ENCODE measurements at regions not wholly inside any gene's neighbourhood (a gene's known extent, or its start where the extent isn't known, plus 50 kb on each side); places are given as distances from the start of the nearest gene placed in this dataset.

GRCh38 chr9:108565651-108566378 lies 290.0 kb downstream of the ACTL7B start:
- in situ Hi-C loops (cut with HindIII; ENCODE audit: low sequenced_read_pairs) = no loop called here

GRCh38 chr9:108562176-108562575 lies 293.6 kb downstream of the ACTL7B start:
- in situ Hi-C loops (cut with HindIII; ENCODE audit: low sequenced_read_pairs) = no loop called here

GRCh38 chr9:108559432-108559831 lies 296.4 kb downstream of the ACTL7B start:
- in situ Hi-C loops (cut with HindIII; ENCODE audit: low sequenced_read_pairs) = no loop called here

- in situ Hi-C loops (cut with HindIII; ENCODE audit: low sequenced_read_pairs) = no loop called here
These were observed 301.0 kb downstream of the ACTL7B start for GRCh38 chr9:108554831-108555230.

GRCh38 chr9:108553111-108553635 lies 302.6 kb downstream of the ACTL7B start:
- in situ Hi-C loops (cut with HindIII; ENCODE audit: low sequenced_read_pairs) = no loop called here

GRCh38 chr9:108552459-108553040 lies 303.2 kb downstream of the ACTL7B start:
- in situ Hi-C loops (cut with HindIII; ENCODE audit: low sequenced_read_pairs) = no loop called here

GRCh38 chr9:108551030-108551841 lies 304.6 kb downstream of the ACTL7B start:
- in situ Hi-C loops (cut with HindIII; ENCODE audit: low sequenced_read_pairs) = no loop called here

GRCh38 chr9:108550106-108550505 lies 305.7 kb downstream of the ACTL7B start:
- in situ Hi-C loops (cut with HindIII; ENCODE audit: low sequenced_read_pairs) = no loop called here

- in situ Hi-C loops (cut with HindIII; ENCODE audit: low sequenced_read_pairs) = no loop called here
These were observed 306.6 kb downstream of the ACTL7B start for GRCh38 chr9:108549184-108549583.

- in situ Hi-C loops (cut with HindIII; ENCODE audit: low sequenced_read_pairs) = no loop called here
These were observed 308.2 kb downstream of the ACTL7B start for GRCh38 chr9:108547411-108548135.

GRCh38 chr9:108546215-108546614 lies 309.6 kb downstream of the ACTL7B start:
- in situ Hi-C loops (cut with HindIII; ENCODE audit: low sequenced_read_pairs) = no loop called here

GRCh38 chr9:108545436-108545835 lies 310.4 kb downstream of the ACTL7B start:
- in situ Hi-C loops (cut with HindIII; ENCODE audit: low sequenced_read_pairs) = no loop called here

- in situ Hi-C loops (cut with HindIII; ENCODE audit: low sequenced_read_pairs) = loop anchor here (5.0 kb wide), 1 partner anchor 53 kb away; no protein-coding TSS in a partner anchor
These were observed 310.9 kb downstream of the ACTL7B start for GRCh38 chr9:108544866-108545265.

- in situ Hi-C loops (cut with HindIII; ENCODE audit: low sequenced_read_pairs) = loop anchor here (5.0 kb wide), 1 partner anchor 51 kb away; no protein-coding TSS in a partner anchor
These were observed 312.5 kb downstream of the ACTL7B start for GRCh38 chr9:108543251-108543778.

- in situ Hi-C loops (cut with HindIII; ENCODE audit: low sequenced_read_pairs) = no loop called here
These were observed 318.0 kb downstream of the ACTL7B start for GRCh38 chr9:108537756-108538155.

- in situ Hi-C loops (cut with HindIII; ENCODE audit: low sequenced_read_pairs) = no loop called here
These were observed 318.8 kb downstream of the ACTL7B start for GRCh38 chr9:108536836-108537601.

GRCh38 chr9:108535526-108535925 lies 320.3 kb downstream of the ACTL7B start:
- in situ Hi-C loops (cut with HindIII; ENCODE audit: low sequenced_read_pairs) = no loop called here

GRCh38 chr9:108534741-108535140 lies 321.0 kb downstream of the ACTL7B start:
- in situ Hi-C loops (cut with HindIII; ENCODE audit: low sequenced_read_pairs) = no loop called here

- in situ Hi-C loops (cut with HindIII; ENCODE audit: low sequenced_read_pairs) = no loop called here
These were observed 325.6 kb downstream of the ACTL7B start for GRCh38 chr9:108530141-108530540.

GRCh38 chr9:108528231-108528630 lies 327.6 kb downstream of the ACTL7B start:
- in situ Hi-C loops (cut with HindIII; ENCODE audit: low sequenced_read_pairs) = no loop called here
